ENCODE measurements at regions not wholly inside any gene's neighbourhood (a gene's known extent, or its start where the extent isn't known, plus 50 kb on each side); places are given as distances from the start of the nearest gene placed in this dataset.

DNA sequence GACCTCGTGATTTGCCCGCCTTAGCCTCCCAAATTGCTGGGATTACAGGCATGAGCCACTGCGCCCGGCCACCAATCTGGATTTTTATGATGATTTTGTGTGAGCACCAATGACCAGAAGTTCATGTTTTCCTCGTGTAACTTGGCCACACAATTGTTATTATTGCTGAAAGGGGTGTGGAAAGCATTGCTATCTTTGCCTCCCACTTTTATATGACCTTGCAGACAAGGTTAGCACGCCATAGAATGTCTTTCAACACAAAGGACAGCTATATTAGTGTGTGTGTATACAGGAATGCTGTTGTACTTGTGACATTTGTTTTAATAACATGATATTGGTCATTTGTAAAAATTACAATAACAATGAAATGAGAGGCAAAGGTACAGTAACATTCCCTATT, 155.0 kb upstream of the ERCC6L2 start:
- Histone ChIP-seq H3K4me1 (ENCODE audit: insufficient read depth) (no peaks in the 10 kb centered on the region), H3K36me3 (ENCODE audit: insufficient read depth) (no peaks in the 10 kb centered on the region; the same call in 1 of the 2 replicates), H3K9me2 (ENCODE audit: insufficient read depth) (0 out of 2 replicates have a peak, but pooled peaks cover 8% of the 10 kb centered on the region), H3K27ac (ENCODE audit: low read depth) (no peak overlapping the region), H2AFZ (no peak overlapping the region), H3K27me3 (ENCODE audit: insufficient read depth) (no peaks in the 10 kb centered on the region), H3F3A (replicated peaks; ENCODE audit: low read depth) (no peaks in the 10 kb centered on the region), H3K4me3 (no peak overlapping the region), H3K79me2 (replicated peaks; ENCODE audit: insufficient read depth) (no peaks in the 10 kb centered on the region), H3K4me2 (no peak overlapping the region), H4K20me1 (replicated peaks; ENCODE audit: insufficient read depth) (no peaks in the 10 kb centered on the region)
- TF ChIP-seq REST (IDR thresholded peaks at IDR 0.05; ENCODE audit: unreplicated experiment), result no peak
- no peak for TF ChIP-seq EZH2 (IDR thresholded peaks at IDR 0.05; ENCODE audit: low read depth, unreplicated experiment)
- TF ChIP-seq, protein P1, sequence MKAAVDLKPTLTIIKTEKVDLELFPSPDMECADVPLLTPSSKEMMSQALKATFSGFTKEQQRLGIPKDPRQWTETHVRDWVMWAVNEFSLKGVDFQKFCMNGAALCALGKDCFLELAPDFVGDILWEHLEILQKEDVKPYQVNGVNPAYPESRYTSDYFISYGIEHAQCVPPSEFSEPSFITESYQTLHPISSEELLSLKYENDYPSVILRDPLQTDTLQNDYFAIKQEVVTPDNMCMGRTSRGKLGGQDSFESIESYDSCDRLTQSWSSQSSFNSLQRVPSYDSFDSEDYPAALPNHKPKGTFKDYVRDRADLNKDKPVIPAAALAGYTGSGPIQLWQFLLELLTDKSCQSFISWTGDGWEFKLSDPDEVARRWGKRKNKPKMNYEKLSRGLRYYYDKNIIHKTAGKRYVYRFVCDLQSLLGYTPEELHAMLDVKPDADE (IDR thresholded peaks at IDR 0.05), result no peak
- no peak for TF ChIP-seq ZNF114 (CRISPR knock-in tag; IDR thresholded peaks at IDR 0.05)
- no peak for TF ChIP-seq STAT1 (IDR thresholded peaks at IDR 0.05; ENCODE audit: unreplicated experiment)
- TF ChIP-seq, protein P2, sequence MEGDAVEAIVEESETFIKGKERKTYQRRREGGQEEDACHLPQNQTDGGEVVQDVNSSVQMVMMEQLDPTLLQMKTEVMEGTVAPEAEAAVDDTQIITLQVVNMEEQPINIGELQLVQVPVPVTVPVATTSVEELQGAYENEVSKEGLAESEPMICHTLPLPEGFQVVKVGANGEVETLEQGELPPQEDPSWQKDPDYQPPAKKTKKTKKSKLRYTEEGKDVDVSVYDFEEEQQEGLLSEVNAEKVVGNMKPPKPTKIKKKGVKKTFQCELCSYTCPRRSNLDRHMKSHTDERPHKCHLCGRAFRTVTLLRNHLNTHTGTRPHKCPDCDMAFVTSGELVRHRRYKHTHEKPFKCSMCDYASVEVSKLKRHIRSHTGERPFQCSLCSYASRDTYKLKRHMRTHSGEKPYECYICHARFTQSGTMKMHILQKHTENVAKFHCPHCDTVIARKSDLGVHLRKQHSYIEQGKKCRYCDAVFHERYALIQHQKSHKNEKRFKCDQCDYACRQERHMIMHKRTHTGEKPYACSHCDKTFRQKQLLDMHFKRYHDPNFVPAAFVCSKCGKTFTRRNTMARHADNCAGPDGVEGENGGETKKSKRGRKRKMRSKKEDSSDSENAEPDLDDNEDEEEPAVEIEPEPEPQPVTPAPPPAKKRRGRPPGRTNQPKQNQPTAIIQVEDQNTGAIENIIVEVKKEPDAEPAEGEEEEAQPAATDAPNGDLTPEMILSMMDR (conservative IDR thresholded peaks at IDR 0.05; ENCODE audit: low read depth in 2 of 2), result no peak
- no peak for TF ChIP-seq CREB1 (CRISPR knock-in tag; IDR thresholded peaks at IDR 0.05; ENCODE audit: low read depth)
- TF ChIP-seq NANOG (IDR thresholded peaks at IDR 0.05; ENCODE audit: borderline replicate concordance), result no peak
- no peaks in the 10 kb centered on the region for H3K27me3 Mint-ChIP-seq (ENCODE audit: insufficient read depth, low read depth, poor library complexity)
- peaks cover 2% of the 10 kb centered on the region; the same call in 1 of the 3 replicates for H3K36me3 Mint-ChIP-seq (ENCODE audit: low read depth)
- no peak for DNase-seq (ENCODE audit: low spot score)
- peaks cover 7% of the 10 kb centered on the region for H3K9me3 Mint-ChIP-seq
- no peak overlapping the region for H3K4me3 Mint-ChIP-seq
- no peak overlapping the region for H3K27ac Mint-ChIP-seq
- H3K4me1 Mint-ChIP-seq, result no peaks in the 10 kb centered on the region
- no peak for ATAC-seq

- Histone ChIP-seq H4K20me1 (replicated peaks; ENCODE audit: insufficient read depth) (no peaks in the 10 kb centered on the region), H3K27ac (ENCODE audit: low read depth) (no peak overlapping the region), H3K4me2 (no peak overlapping the region), H2AFZ (no peak overlapping the region), H3K9me2 (ENCODE audit: insufficient read depth) (0 out of 2 replicates have a peak, but pooled peaks cover 9% of the 10 kb centered on the region), H3F3A (replicated peaks; ENCODE audit: low read depth) (no peaks in the 10 kb centered on the region), H3K27me3 (ENCODE audit: insufficient read depth) (no peaks in the 10 kb centered on the region), H3K4me3 (no peak overlapping the region), H3K36me3 (ENCODE audit: insufficient read depth) (no peaks in the 10 kb centered on the region; the same call in 1 of the 2 replicates), H3K4me1 (ENCODE audit: insufficient read depth) (no peaks in the 10 kb centered on the region), H3K79me2 (replicated peaks; ENCODE audit: insufficient read depth) (no peaks in the 10 kb centered on the region)
- Mint-ChIP-seq H3K4me1 (no peaks in the 10 kb centered on the region), H3K27me3 (ENCODE audit: insufficient read depth, low read depth, poor library complexity) (no peaks in the 10 kb centered on the region), H3K9me3 (peaks cover 10% of the 10 kb centered on the region), H3K27ac (no peak overlapping the region), H3K4me3 (no peak overlapping the region), H3K36me3 (ENCODE audit: low read depth) (peaks cover 4% of the 10 kb centered on the region; the same call in 1 of the 3 replicates)
- DNase-seq (ENCODE audit: low spot score), result no peak
- ATAC-seq, result no peak
- TF ChIP-seq ZNF331 (CRISPR knock-in tag; IDR thresholded peaks at IDR 0.05; ENCODE audit: low read depth) (no peak), ZNF114 (CRISPR knock-in tag; IDR thresholded peaks at IDR 0.05) (no peak), STAT1 (IDR thresholded peaks at IDR 0.05; ENCODE audit: unreplicated experiment) (no peak), EZH2phosphoT487 (IDR thresholded peaks at IDR 0.05; ENCODE audit: unreplicated experiment) (no peak)
- TF ChIP-seq, protein P1 (IDR thresholded peaks at IDR 0.05), result no peak
Observed at GRCh38 chr9:95719354-95719753, 156.1 kb upstream of the ERCC6L2 start.

Data from GM23338 (cell line).